Activated CD4-positive, alpha-beta T cell treated with anti-CD3 and anti-CD28 coated beads, Interleukin-2, amount 50 U/mL, for 48 hours (primary cell): ENCODE measurements at regions not wholly inside any gene's neighbourhood (a gene's known extent, or its start where the extent isn't known, plus 50 kb on each side); places are given as distances from the start of the nearest gene placed in this dataset.

Experiments
- DNase-seq, 2 experiments: peaks; one replicate each; pipeline ENCODE4 v3.0.0-alpha.2; 2020

GRCh38 chr1:87791931-87792740, 463.5 kb downstream of the LMO4 start:
- DNase-seq, result no peak

DNA sequence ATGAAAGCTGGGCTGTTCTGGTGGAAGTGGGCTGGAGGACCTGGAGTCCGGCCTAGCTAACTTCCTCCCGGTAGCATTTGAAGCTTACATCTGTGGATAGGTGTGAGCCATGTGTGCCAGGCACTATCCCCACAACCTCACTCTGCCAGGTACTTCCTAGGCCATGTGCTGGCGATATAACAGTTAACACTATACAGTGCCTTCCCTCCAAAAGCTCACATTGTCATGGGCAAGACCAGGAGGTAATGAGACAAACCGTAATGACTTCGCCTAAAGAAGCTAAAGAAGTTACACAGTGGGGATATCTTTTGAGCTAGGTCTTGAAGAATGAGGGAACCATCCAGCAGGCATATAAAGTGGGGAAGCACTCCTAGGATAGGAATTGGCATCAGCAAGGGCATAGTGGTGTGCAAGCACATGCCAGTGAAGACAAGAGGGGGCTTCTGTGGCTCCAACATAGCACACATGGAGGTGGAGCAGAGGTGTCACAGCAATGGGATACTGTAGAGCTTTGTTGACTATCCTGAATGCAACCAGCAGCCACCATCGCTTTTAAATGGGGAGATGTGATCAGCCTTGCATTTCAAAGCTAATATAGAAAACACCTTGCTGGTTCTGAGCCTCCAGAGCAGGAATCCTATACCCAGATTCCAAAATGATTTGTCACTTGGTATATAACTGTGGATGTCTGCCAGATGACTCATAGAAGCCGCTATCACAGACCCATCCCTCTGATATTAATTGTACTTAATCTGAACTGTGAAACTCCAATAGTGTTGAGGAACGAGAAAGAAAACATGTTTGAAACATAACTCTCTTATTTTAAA, 466.3 kb downstream of the LMO4 start:
- no peak for DNase-seq

DNA sequence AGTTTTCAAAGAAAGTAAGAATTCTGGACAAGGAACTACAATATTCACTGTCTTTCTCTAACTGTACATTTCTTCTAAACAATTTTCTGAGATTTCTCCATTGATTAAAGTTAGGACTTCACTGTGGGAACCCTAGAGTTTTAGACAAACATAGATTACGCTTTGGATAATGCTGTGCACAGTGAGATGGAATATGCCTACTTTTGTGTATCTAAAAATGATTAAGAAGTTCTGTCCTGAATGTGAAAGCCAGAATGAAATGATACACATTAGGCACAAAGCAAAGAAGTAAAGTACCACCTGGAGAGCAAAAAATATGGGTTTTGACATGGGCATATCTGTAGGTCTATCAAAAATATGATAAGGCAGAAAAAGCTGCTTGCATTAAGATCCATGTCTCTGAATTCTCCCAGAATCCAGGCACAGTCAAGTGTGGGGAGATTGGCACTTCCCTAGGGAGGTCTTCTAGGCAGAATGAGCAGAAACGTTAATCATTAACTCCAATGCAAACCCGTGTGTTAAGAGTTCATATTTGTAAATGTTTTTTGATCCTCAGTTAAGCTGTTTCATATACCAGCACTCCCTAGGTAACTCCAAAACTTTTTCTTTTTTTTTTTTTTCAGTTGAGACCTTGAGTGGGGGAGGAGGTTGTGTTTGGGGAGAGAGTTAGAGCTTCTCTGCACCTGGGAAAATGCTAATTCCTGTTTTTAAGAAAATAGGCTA, 467.1 kb downstream of the LMO4 start:
- DNase-seq, result no peak

DNA sequence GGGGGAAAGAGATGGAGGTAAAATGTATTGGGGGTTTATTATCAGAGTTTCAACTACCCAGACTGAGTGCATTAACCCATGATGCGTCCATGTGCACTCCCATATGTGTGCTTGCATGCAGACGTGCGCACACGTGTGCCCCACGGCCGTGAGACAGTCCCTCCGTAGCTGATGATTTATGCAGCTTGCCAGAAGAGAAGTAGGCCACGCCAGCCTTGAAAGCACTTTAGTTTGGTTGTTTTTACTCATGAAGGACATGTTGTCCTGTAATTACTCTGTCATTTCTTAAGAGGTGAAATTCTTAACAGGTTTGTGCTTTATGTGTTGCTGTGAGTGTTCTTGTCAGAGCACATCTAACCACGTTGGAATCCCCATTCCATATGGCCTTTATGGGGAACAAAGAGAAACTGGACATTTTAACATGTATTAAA, 467.8 kb downstream of the LMO4 start:
- DNase-seq, result no peak

- no peak for DNase-seq
Observed at GRCh38 chr1:87799451-87799850, 470.8 kb downstream of the LMO4 start.

DNA sequence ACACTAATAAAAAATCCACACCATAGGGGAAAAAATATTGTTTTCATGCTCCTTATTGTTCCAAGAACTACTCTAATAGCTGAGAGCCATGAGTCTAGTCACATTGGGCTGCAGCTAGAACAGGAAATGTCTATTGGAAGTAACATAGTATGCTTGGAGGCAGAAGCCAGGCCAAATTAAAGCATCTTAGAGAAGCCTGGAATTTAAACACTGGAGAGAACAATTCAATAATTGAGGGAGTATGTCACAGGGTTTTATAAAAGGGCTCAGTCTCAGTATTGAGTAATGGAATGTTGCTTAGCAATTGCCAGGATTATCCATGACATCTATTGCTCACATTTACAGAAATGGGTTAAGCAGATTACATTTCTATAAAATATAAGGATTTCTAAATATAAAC, 471.3 kb downstream of the LMO4 start:
- no peak for DNase-seq

DNA sequence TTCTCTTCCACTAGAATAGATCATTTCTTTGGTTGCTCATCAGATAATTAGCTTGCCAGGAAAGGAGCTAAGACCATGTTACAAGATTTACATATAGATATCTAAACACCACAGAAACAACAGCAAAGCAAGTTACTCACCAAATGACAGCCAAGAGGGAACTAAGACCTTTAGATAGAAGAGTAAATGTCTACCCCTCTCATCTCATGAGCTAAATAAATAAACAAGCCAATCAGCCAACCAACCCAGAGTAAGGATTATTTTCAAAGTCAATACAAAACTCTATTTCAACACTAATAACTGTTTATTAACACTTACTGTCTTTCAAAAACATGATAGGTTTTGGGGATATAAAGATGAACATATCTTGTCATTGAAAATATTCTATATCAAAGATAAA, 474.7 kb downstream of the LMO4 start:
- no peak for DNase-seq

GRCh38 chr1:87804128-87804527, 475.4 kb downstream of the LMO4 start:
- DNase-seq, result no peak

GRCh38 chr1:87805666-87806378, 477.1 kb downstream of the LMO4 start:
- DNase-seq, result no peak

DNA sequence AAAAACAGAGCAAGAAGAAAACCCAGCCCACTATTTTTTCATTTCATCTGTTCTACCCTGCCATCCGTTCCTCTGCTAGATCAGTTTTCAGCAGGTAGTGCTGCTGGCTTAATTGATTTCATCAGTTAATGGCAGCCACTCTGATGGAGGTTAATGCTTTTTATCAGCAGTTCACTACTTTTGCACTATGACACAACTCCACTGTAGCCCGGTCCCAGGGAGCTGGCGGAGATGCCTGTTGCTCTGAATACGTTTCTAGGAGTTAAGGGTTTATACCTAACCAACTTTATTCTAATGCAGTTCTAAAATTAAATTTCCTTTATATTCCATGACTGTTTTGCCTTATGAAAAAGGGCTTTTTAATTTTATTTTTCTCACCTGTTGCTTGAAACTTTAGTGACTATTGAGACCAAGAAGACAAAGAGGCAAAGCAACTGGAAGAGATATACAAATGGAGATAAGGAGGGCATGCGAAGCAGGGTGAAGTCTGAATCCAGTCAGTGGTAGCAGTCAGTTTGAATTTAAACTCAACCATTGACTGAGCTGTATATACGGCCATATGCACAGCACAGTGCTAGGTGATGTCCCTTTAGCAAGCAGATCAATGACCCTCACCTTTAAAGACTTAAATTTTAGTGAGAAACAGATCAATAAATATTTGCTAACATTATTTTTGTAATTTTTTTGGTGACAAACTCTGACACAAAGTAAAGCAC, 477.9 kb downstream of the LMO4 start:
- DNase-seq, result no peak

- no peak for DNase-seq
Observed at GRCh38 chr1:87810166-87810565, 481.5 kb downstream of the LMO4 start.

- DNase-seq, result no peak
Observed at GRCh38 chr1:87812871-87813577, 484.3 kb downstream of the LMO4 start.

GRCh38 chr1:87814573-87814972, 485.9 kb downstream of the LMO4 start:
- DNase-seq, result no peak

- no peak for DNase-seq
Observed at GRCh38 chr1:87816646-87817045, 488.0 kb downstream of the LMO4 start.

GRCh38 chr1:87820668-87821334, 492.1 kb downstream of the LMO4 start:
- DNase-seq, result no peak

- no peak for DNase-seq
Observed at GRCh38 chr1:87821335-87821697, 492.6 kb downstream of the LMO4 start.

DNA sequence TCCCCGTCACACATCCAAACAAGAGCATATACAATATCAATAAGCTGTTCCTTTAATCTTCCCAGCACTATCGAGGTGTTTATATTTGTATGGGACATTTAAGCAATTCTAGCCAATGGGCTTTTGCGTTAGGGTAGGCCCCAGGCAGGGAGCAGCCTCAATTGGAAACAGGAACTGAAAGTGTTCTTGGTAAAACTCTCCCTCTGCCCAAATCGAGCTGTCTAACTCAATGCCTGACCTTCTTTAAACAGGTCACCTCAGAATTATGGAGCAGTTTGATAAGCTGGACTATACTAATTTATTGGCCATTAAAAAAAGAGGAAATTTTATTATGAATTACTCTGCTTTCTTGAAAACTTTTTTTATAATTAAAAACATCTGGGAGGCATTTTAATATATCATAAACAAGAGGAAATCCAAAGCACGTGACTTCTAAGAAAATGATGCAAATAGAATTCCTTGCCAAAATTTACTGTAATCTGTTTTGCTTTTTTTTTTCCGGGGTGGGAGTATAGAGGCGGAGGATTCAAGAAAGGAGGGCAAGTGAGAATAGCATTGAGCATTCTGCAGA, 498.1 kb downstream of the LMO4 start:
- no peak for DNase-seq

GRCh38 chr1:87829360-87829759, 500.7 kb downstream of the LMO4 start:
- no peak for DNase-seq

DNA sequence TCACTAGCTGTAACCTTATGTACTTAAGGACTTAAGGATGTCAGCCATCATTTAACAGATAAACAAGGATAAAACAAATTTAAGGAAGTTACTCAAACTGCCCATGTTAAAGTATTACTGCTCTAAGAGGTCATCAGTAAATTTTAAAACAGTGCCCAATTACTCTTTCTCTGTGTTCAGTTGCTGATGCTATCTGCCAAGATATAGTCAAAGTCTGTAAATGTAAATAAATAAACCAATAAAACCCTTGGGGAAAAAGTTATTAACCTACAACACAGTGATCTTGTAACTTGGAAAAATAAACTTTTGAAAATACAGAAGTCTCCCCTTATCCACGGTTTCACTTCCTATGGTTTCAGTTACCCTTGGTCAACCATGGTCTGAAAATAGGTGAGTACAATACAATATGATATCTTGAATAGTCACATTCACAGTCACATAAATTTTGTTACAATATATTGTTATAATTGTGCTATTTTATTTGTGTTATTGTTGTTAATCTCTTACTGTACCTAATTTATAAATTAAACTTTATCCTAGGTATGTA, 501.8 kb downstream of the LMO4 start:
- DNase-seq, result no peak

DNA sequence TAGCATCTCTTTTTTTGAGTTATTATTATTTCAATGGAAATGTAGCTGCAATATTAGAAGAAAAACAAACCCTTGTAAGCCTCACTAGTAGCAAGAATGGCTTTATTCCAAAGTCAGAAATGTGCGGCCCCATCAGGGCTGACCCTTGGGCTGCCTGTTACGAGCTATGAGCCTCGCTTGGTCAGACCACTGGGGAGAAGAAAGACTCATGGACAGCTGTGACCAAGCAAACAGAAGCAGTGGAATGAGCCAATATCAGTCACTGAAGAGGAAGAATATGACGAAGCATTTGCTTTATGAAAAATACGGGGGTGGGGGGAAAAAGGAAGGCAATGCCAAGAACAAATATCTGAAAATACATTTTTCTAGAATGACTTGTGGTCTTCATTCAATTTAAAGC, 504.5 kb downstream of the LMO4 start:
- DNase-seq, result no peak
